ENCODE measurements at regions not wholly inside any gene's neighbourhood (a gene's known extent, or its start where the extent isn't known, plus 50 kb on each side); places are given as distances from the start of the nearest gene placed in this dataset.

GRCh38 chr15:61545763-61546162 is 316.7 kb upstream of the RORA start:
- TF ChIP-seq CTCF (IDR thresholded peaks at IDR 0.05; ENCODE audit: poor library complexity) (no peak), EZH2 (IDR thresholded peaks at IDR 0.05; ENCODE audit: borderline replicate concordance) (no peak), EZH2phosphoT487 (IDR thresholded peaks at IDR 0.05; ENCODE audit: low read depth, severe bottlenecking, unreplicated experiment) (no peak)
